Uterus (tissue), 2 donors: ENCODE measurements at regions not wholly inside any gene's neighbourhood (a gene's known extent, or its start where the extent isn't known, plus 50 kb on each side); places are given as distances from the start of the nearest gene placed in this dataset.

ENCODE experiments used
- CTCF ChIP-seq, 4 experiments: fragments of 200-600 bp in 2 of 4; fragments of 450-650 bp in 2 of 4; sonication (generic) in 2 of 4; IDR thresholded peaks; one replicate each; pipeline ENCODE4 v1.5.1; 2016 to 2019; ENCODE audit warnings: antibody characterized with exemption in 4 of 4, mild to moderate bottlenecking in 2 of 4, moderate library complexity in 1 of 4
- POLR2A ChIP-seq, 2 donors: fragments of 450-650 bp; IDR thresholded peaks; one replicate each; pipeline ENCODE4 v1.6.1; 2016; ENCODE audit warnings: antibody characterized with exemption in 2 of 2, mild to moderate bottlenecking in 1 of 2, moderate library complexity in 1 of 2

DNA sequence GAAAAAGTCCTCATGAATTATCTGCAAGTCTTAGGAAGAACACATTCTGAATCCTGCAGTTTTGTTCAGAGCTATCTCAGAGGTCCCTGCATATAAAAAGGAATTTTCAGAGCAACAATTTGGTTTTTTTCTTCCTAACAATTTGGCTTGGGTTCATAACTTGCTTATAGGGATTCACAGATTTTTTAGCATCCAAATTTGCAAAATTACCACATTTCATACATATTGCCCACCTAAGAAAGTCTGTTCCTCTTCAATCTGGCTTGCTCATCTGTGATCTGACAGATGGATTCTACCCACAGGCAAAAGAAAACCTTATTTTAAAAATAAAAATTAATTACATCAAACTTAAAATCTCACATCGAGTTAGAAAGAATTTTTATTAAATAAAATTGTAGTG lies 714.4 kb upstream of the NCAM2 start:
- TF ChIP-seq POLR2A (IDR thresholded peaks at IDR 0.05) (no peak), CTCF (IDR thresholded peaks at IDR 0.05) (no peak)
